K562 (cell line): ENCODE measurements at regions not wholly inside any gene's neighbourhood (a gene's known extent, or its start where the extent isn't known, plus 50 kb on each side); places are given as distances from the start of the nearest gene placed in this dataset.

Experiments
- ATAC-seq: fragments of 200-7000 bp; cut with Tn5 transposase; 3 replicates; pipeline ENCODE4 v1.9.1; 2020; ENCODE audit warnings: moderate library complexity
- BruUV-seq: library from RNA; stranded (reverse); fragments of 400-500 nt; replicated peaks from 2 replicates; lab custom pipeline; 2021; lab: Mats Ljungman, UMichigan
- CTCF ChIA-PET: fragments of 300-600 bp; formaldehyde crosslinking; extraction: SDS; loops from one replicate; lab custom pipeline; 2021; ENCODE audit warnings: low intra/inter-chr PET ratio; lab: Yijun Ruan, JAX
- POLR2A ChIA-PET: fragments of 300-600, 350-650 bp; sonication (Branson Sonifier 250); formaldehyde crosslinking; extraction: SDS; loops from one replicate; lab custom pipeline; 2021; ENCODE audit warnings: antibody characterized with exemption, inconsistent platforms; lab: Yijun Ruan, JAX
- DNase-seq, 4 experiments: peaks; one replicate each; pipeline versions ENCODE4 v3.0.0 to v3.0.0-alpha.2; 2011 to 2018; ENCODE audit warnings: low spot score in 3 of 4, mixed read lengths in 3 of 4; ENCODE audit errors: extremely low read depth in 1 of 4
- FAIRE-seq: peaks from 2 replicates; lab custom pipeline; 2011; peaks lifted over from hg19 to GRCh38; lab: Jason Lieb, UNC
- H2AFZ ChIP-seq: 2 replicates; pipeline ENCODE4 v1.6.0; 2011; ENCODE audit warnings: low read depth, low read length, control low read depth, inconsistent platforms
- H3K27ac ChIP-seq: fragments of 200-600 bp; 3 replicates; pipeline ENCODE4 v1.8.0; 2011; ENCODE audit warnings: low read depth, mild to moderate bottlenecking, control low read depth, inconsistent platforms, low read length, moderate library complexity, mixed read lengths; ENCODE audit errors: extremely low read depth
- H3K27me3 ChIP-seq, 2 experiments: fragments of 300-600 bp in 1 of 2; 2 replicates in 1 of 2; 3 replicates in 1 of 2; pipeline versions ENCODE4 v1.6.0 to v1.8.0; 2011; ENCODE audit warnings: inconsistent platforms in 2 of 2, low read length in 2 of 2, mild to moderate bottlenecking in 1 of 2, mixed read lengths in 1 of 2, moderate library complexity in 1 of 2; ENCODE audit not compliant: control insufficient read depth in 2 of 2, insufficient read depth in 2 of 2
- H3K36me3 ChIP-seq: fragments of 300-600 bp; 3 replicates; pipeline ENCODE4 v1.8.0; 2011; ENCODE audit warnings: mild to moderate bottlenecking, low read length, inconsistent platforms; ENCODE audit not compliant: control insufficient read depth, insufficient read depth
- H3K4me1 ChIP-seq, 2 experiments: fragments of 200-600 bp in 1 of 2; replicated peaks in 1 of 2; 2 replicates in 1 of 2; 3 replicates in 1 of 2; pipeline versions ENCODE4 v1.5.1 to v1.8.0; 2011; ENCODE audit warnings: inconsistent platforms in 2 of 2, low read length in 2 of 2, mild to moderate bottlenecking in 1 of 2, mixed read lengths in 1 of 2, moderate library complexity in 1 of 2; ENCODE audit not compliant: control insufficient read depth in 2 of 2, insufficient read depth in 2 of 2
- H3K4me2 ChIP-seq: 2 replicates; pipeline ENCODE4 v1.6.1; 2011; ENCODE audit warnings: low read length, control low read depth, inconsistent platforms, mixed read lengths; ENCODE audit not compliant: insufficient read depth
- H3K4me3 ChIP-seq: fragments of 200-600 bp; sonication (generic), shearing (Covaris generic); 2 replicates; pipeline ENCODE4 v1.5.1; 2016; ENCODE audit warnings: control low read depth, inconsistent platforms
- H3K79me2 ChIP-seq: fragments of 200-600 bp; 3 replicates; pipeline ENCODE4 v1.8.0; 2011; ENCODE audit warnings: low read length, inconsistent platforms; ENCODE audit not compliant: control insufficient read depth, insufficient read depth
- H3K9ac ChIP-seq, 2 experiments: 2 replicates each; pipeline versions ENCODE4 v1.6.0 to v1.6.1; 2011; ENCODE audit warnings: low read depth in 2 of 2, low read length in 2 of 2, control low read depth in 1 of 2, inconsistent platforms in 1 of 2, mild to moderate bottlenecking in 1 of 2, mixed read lengths in 1 of 2; ENCODE audit not compliant: insufficient read depth in 1 of 2
- H3K9me1 ChIP-seq: one replicate; pipeline ENCODE4 v1.6.0; 2011; ENCODE audit warnings: inconsistent platforms, mild to moderate bottlenecking, low read length, moderate library complexity; ENCODE audit not compliant: control insufficient read depth, insufficient read depth
- H3K9me3 ChIP-seq: replicated peaks from 2 replicates; pipeline ENCODE4 v1.5.1; 2011; ENCODE audit warnings: low read depth, low read length, inconsistent platforms; ENCODE audit not compliant: control insufficient read depth, insufficient read depth
- H4K20me1 ChIP-seq: replicated peaks from 2 replicates; pipeline ENCODE4 v1.6.1; 2011; ENCODE audit warnings: low read length, inconsistent platforms, mixed read lengths; ENCODE audit not compliant: control insufficient read depth, insufficient read depth
- CBX2 ChIP-seq: fragments of 200-600 bp; sonication (generic); IDR thresholded peaks from one replicate; pipeline ENCODE4 v1.6.1; 2012; ENCODE audit warnings: mild to moderate bottlenecking, low read length, inconsistent platforms; ENCODE audit not compliant: insufficient read depth, poor library complexity, severe bottlenecking
- NBN ChIP-seq: fragments of 450-650 bp; IDR thresholded peaks from 2 replicates; pipeline ENCODE4 v1.6.1; 2016; ENCODE audit warnings: low read depth, mild to moderate bottlenecking
- SAP30 ChIP-seq: fragments of 200-600 bp; sonication (generic); IDR thresholded peaks from 2 replicates; pipeline ENCODE4 v1.6.1; 2012; ENCODE audit warnings: borderline replicate concordance, low read depth, mild to moderate bottlenecking, moderate library complexity, low read length, control low read depth, inconsistent platforms; ENCODE audit not compliant: insufficient read depth, poor library complexity, severe bottlenecking
- SRF ChIP-seq, 2 experiments: fragments of 250-450, 450-650 bp in 1 of 2; sonication (Bioruptor Pico) in 1 of 2; sonication (generic) in 1 of 2; formaldehyde crosslinking; IDR thresholded peaks; 2 replicates each; pipeline versions ENCODE4 v1.5.0 to v1.5.1; 2020 to 2022; ENCODE audit warnings: mild to moderate bottlenecking in 1 of 2, missing genetic modification reagents in 1 of 2
- STAT5A ChIP-seq: IDR thresholded peaks from 2 replicates; pipeline ENCODE4 v1.6.1; 2012; ENCODE audit warnings: low read length, inconsistent platforms, borderline replicate concordance
- TFAM ChIP-seq: fragments of 250-450 bp; sonication (Bioruptor Pico); conservative IDR thresholded peaks from 2 replicates; pipeline ENCODE4 v1.5.0; 2021; ENCODE audit warnings: mild to moderate bottlenecking, moderate library complexity
- ZNF184 ChIP-seq: sonication (generic); formaldehyde crosslinking; IDR thresholded peaks from 2 replicates; pipeline ENCODE4 v1.5.0; 2020; ENCODE audit warnings: missing genetic modification reagents
- ZNF407 ChIP-seq: fragments of 450-650 bp; IDR thresholded peaks from 2 replicates; pipeline ENCODE4 v1.6.1; 2016; ENCODE audit warnings: low read depth
- WGBS: fragments of 100-300 bp; shearing (Covaris generic); methylation state at CpG from one replicate; pipeline ENCODE4 v1.1.6; 2016; ENCODE audit warnings: low coverage, mixed read lengths; ENCODE audit not compliant: insufficient coverage; ENCODE audit errors: missing lambda C conversion rate; 5-methylcytosine and 5-hydroxymethylcytosine counted together
- in situ Hi-C: fragments of 300-500 bp; cut with MboI; formaldehyde crosslinking; loops from 4 replicates; pipeline ENCODE4 v1.15.0; 2018; ENCODE audit warnings: inconsistent platforms, mixed read lengths
- intact Hi-C: fragments of 100-400 bp; cut with micrococcal nuclease; formaldehyde crosslinking; loops from 2 replicates; pipeline ENCODE4 v1.14.2; 2022

- Histone ChIP-seq H3K9me1 (no peaks in the 10 kb centered on the region), H3K9me3 (no peaks in the 10 kb centered on the region), H2AFZ (no peak overlapping the region), H4K20me1 (no peaks in the 10 kb centered on the region), H3K36me3 (no peaks in the 10 kb centered on the region), H3K27me3 (no peaks in the 10 kb centered on the region), H3K79me2 (no peaks in the 10 kb centered on the region), H3K4me3 (no peak overlapping the region), H3K9ac (no peak overlapping the region), H3K27ac (no peak overlapping the region), H3K4me2 (no peak overlapping the region), H3K4me1 (no peaks in the 10 kb centered on the region)
- WGBS: 3% methylated on average over 3 of the region's 3 CpGs
- ATAC-seq (no peak), FAIRE-seq (no peak), DNase-seq (no peak)
- TF ChIP-seq STAT5A (peak; percentile 47; the same call in 1 of the 2 replicates), TFAM (no peak), SRF (CRISPR knock-in tag; IDR thresholded peaks at IDR 0.05) (peak in 1 of 2 experiments; percentile 64; a peak in 1 of 4 replicates)
- POLR2A ChIA-PET: no interaction called here
- in situ Hi-C loops (no loop called here), intact Hi-C loops (no loop called here)
- CTCF ChIA-PET: no interaction called here
- BruUV-seq: no TSS peak
These were observed 270.9 kb upstream of the PLXNA2 start for GRCh38 chr1:208515129-208515528.

- ChIA-PET CTCF (no interaction called here), POLR2A (interaction anchor here (0.7 kb wide), 1 partner anchor 559 kb away, joined by 3 read pairs; no protein-coding TSS in a partner anchor)
- in situ Hi-C loops: no loop called here
- TF ChIP-seq SAP30 (no peak), ZNF407 (no peak), NBN (no peak), CBX2 (no peak), ZNF184 (no peak)
These were observed 272.6 kb upstream of the PLXNA2 start for GRCh38 chr1:208516780-208517179.

More at GRCh38 chr1:208516780-208517179, 272.6 kb upstream of the PLXNA2 start:
- Histone ChIP-seq H3K9me3 (no peaks in the 10 kb centered on the region), H3K36me3 (no peaks in the 10 kb centered on the region), H3K27me3 (no peaks in the 10 kb centered on the region), H2AFZ (no peak overlapping the region), H4K20me1 (no peaks in the 10 kb centered on the region), H3K9ac (no peak overlapping the region), H3K4me2 (no peak overlapping the region), H3K9me1 (no peaks in the 10 kb centered on the region), H3K79me2 (no peaks in the 10 kb centered on the region), H3K4me1 (no peaks in the 10 kb centered on the region), H3K27ac (no peak overlapping the region), H3K4me3 (no peak overlapping the region)
- intact Hi-C loops: no loop called here
- no peak for ATAC-seq
- no peak for FAIRE-seq
- no peak for DNase-seq
- no TSS peak for BruUV-seq
- 0% methylated on average over 5 of the region's 5 CpGs for WGBS
